ENCODE measurements at regions not wholly inside any gene's neighbourhood (a gene's known extent, or its start where the extent isn't known, plus 50 kb on each side); places are given as distances from the start of the nearest gene placed in this dataset.

DNA sequence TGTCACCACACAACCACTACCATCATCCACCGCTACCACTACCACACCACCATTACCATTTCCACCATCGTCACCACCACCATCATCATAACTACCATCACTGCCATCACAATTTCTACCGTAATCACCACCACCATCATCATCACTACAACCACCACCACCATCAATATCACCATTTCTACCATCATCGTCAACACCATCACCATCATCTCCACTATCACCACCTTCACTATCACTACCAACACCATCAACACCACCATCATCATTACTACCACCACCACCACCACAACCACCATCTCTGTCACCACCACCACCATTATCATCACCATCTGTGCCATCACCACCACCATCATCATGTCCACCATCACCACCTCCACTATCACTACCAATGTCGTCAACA, 524.5 kb upstream of the C16orf82 start:
- Histone ChIP-seq H3K9me3 (no peaks in the 10 kb centered on the region; the same call in 1 of the 2 replicates), H3K4me1 (no peaks in the 10 kb centered on the region), H3K36me3 (no peaks in the 10 kb centered on the region), H3K4me3 (ENCODE audit: low read depth, low read length) (no peak overlapping the region), H3K27me3 (no peaks in the 10 kb centered on the region)
- TF ChIP-seq, protein P1, sequence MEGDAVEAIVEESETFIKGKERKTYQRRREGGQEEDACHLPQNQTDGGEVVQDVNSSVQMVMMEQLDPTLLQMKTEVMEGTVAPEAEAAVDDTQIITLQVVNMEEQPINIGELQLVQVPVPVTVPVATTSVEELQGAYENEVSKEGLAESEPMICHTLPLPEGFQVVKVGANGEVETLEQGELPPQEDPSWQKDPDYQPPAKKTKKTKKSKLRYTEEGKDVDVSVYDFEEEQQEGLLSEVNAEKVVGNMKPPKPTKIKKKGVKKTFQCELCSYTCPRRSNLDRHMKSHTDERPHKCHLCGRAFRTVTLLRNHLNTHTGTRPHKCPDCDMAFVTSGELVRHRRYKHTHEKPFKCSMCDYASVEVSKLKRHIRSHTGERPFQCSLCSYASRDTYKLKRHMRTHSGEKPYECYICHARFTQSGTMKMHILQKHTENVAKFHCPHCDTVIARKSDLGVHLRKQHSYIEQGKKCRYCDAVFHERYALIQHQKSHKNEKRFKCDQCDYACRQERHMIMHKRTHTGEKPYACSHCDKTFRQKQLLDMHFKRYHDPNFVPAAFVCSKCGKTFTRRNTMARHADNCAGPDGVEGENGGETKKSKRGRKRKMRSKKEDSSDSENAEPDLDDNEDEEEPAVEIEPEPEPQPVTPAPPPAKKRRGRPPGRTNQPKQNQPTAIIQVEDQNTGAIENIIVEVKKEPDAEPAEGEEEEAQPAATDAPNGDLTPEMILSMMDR (IDR thresholded peaks at IDR 0.05; ENCODE audit: low read depth, low read length) = no peak
- no peak for DNase-seq

DNA sequence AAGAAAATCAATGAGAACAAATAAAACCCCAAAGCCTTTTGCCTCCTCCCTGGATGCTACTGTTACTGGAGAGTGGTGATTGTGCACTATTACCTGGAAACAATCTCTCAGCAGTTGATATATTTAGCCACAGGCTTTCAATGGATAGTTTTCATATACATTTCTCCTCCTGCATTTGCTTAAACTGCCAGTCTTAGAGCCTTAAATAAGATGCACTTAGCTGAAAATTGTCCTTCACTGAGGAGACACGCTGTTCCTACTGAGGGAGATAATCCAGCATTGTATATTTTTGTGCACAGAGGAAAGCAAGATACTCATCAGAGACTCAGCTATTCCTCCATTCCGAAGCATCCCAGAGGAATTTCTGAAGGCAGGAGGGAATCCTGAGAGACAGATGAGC, 520.2 kb upstream of the C16orf82 start:
- H3K9me3 ChIP-seq = no peaks in the 10 kb centered on the region; the same call in 1 of the 2 replicates
- TF ChIP-seq, protein P1 (IDR thresholded peaks at IDR 0.05; ENCODE audit: low read depth, low read length) = no peak
- no peaks in the 10 kb centered on the region for H3K4me1 ChIP-seq
- no peak for DNase-seq
- H3K27me3 ChIP-seq = no peaks in the 10 kb centered on the region
- H3K36me3 ChIP-seq = no peaks in the 10 kb centered on the region
- no peak overlapping the region for H3K4me3 ChIP-seq (ENCODE audit: low read depth, low read length)

DNA sequence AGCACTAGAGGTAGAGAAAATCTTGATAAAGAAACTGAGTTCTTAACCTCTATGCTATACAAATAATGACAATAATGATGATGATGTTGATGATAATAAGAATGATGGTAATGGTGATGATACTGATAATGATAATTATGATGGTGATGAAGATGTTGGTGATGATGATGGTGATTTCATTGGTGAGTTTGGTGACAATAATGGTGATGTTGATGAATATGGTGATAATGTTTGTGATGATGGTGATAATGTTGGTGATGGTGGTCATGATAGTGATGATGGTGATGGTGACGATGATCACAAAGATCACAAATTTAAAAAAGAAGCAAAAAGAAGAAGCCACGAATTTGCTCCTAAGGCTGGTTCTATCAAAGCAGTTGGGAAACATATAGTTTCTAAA, 519.0 kb upstream of the C16orf82 start:
- no peaks in the 10 kb centered on the region for H3K36me3 ChIP-seq
- no peak for DNase-seq
- no peak overlapping the region for H3K4me3 ChIP-seq (ENCODE audit: low read depth, low read length)
- H3K27me3 ChIP-seq = no peaks in the 10 kb centered on the region
- TF ChIP-seq, protein P1 (IDR thresholded peaks at IDR 0.05; ENCODE audit: low read depth, low read length) = no peak
- no peaks in the 10 kb centered on the region for H3K9me3 ChIP-seq
- no peaks in the 10 kb centered on the region for H3K4me1 ChIP-seq

DNA sequence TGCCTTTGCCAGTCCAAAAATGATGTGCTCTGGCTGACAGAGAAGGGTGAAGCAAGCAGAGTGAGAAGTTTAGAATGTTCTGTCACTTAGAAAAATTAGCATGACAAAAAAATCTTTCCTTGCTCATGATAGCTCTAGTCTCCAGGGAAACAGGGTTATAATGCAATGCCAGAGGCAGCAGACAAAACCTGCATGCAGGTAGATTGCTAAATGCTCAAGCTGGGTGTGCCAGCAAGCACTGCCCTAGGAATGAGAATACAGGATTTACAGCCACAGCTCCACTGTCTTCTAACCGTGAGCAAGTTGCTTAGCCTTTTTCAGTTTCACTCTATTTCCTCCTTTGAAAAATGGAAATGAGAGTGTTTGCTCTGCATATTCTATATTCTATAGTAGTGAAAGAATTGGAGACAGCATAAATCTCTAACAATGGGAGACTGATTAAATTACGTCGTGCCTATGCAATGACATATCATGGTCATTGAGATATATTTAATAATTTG, 516.6 kb upstream of the C16orf82 start:
- Histone ChIP-seq H3K27me3 (no peaks in the 10 kb centered on the region), H3K4me3 (ENCODE audit: low read depth, low read length) (no peak overlapping the region), H3K9me3 (no peaks in the 10 kb centered on the region), H3K36me3 (no peaks in the 10 kb centered on the region), H3K4me1 (no peaks in the 10 kb centered on the region)
- TF ChIP-seq, protein P1 (IDR thresholded peaks at IDR 0.05; ENCODE audit: low read depth, low read length) = no peak
- no peak for DNase-seq

DNA sequence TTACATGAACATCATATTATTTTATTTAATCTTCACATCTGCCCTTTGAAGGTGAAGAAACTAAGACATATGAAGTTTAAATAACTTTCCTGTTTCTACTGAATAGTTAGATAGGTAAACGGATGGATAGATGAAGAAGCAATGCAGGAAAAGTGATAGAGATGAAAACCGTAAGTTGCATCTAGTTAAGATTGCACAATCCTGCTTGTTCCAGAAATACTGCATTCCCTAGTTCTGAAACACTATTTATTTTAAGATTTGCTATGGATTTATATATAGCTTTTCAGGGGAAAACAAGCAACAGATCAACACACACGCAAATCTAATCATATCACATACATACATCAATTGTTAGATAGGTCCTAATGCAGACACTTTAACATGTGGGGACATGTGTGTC, 512.7 kb upstream of the C16orf82 start:
- no peaks in the 10 kb centered on the region; the same call in none of the 2 replicates for H3K9me3 ChIP-seq
- TF ChIP-seq, protein P1 (IDR thresholded peaks at IDR 0.05; ENCODE audit: low read depth, low read length) = no peak
- H3K27me3 ChIP-seq = no peaks in the 10 kb centered on the region
- no peak overlapping the region for H3K4me3 ChIP-seq (ENCODE audit: low read depth, low read length)
- H3K4me1 ChIP-seq = no peaks in the 10 kb centered on the region
- no peak for DNase-seq
- H3K36me3 ChIP-seq = no peaks in the 10 kb centered on the region

DNA sequence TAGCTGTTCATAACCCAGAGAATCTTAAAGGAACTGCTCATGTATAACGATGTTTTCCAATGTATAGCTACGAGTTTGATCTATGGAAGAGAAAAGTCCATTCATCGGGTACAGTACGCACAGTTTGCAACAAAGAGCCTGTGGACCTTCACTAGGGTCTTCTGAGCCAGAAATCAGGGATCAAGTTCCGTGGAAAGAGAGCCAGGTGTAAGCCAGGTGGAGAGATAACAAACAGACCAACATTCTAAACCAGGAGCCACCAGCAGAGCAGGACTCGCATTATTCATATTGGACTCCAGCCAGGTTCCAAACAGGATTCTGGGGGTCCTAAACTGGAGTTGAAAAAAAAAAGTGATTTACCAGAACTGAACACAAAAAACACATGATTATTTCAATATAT, 505.4 kb upstream of the C16orf82 start:
- Histone ChIP-seq H3K4me1 (no peaks in the 10 kb centered on the region), H3K4me3 (ENCODE audit: low read depth, low read length) (no peak overlapping the region), H3K36me3 (no peaks in the 10 kb centered on the region), H3K9me3 (no peaks in the 10 kb centered on the region; the same call in none of the 2 replicates), H3K27me3 (no peaks in the 10 kb centered on the region)
- TF ChIP-seq, protein P1 (IDR thresholded peaks at IDR 0.05; ENCODE audit: low read depth, low read length) = no peak
- DNase-seq = no peak
